SK-N-SH (cell line): ENCODE measurements at regions not wholly inside any gene's neighbourhood (a gene's known extent, or its start where the extent isn't known, plus 50 kb on each side); places are given as distances from the start of the nearest gene placed in this dataset.

Experiments
- CTCF ChIP-seq: fragments of 200-600 bp; sonication (generic); IDR thresholded peaks from 2 replicates; pipeline ENCODE4 v1.6.1; 2017; ENCODE audit warnings: antibody characterized with exemption, mild to moderate bottlenecking, moderate library complexity
- EP300 ChIP-seq, 2 experiments: IDR thresholded peaks; 2 replicates each; pipeline versions ENCODE4 v1.4.0 to v1.6.1; 2012; ENCODE audit warnings: borderline replicate concordance in 1 of 2, low read depth in 1 of 2, low read length in 1 of 2
- FOXJ3 ChIP-seq: sonication (generic); formaldehyde crosslinking; IDR thresholded peaks from 2 replicates; pipeline ENCODE4 v1.5.1; 2020; ENCODE audit warnings: mild to moderate bottlenecking, missing genetic modification reagents
- GABPA ChIP-seq: IDR thresholded peaks from 2 replicates; pipeline ENCODE4 v1.4.0; 2012; ENCODE audit warnings: low read depth, mild to moderate bottlenecking
- MAX ChIP-seq: IDR thresholded peaks from 2 replicates; pipeline ENCODE4 v1.4.0; 2012; ENCODE audit warnings: low read depth
- NFIC ChIP-seq: IDR thresholded peaks from 2 replicates; pipeline ENCODE4 v1.4.0; 2012; ENCODE audit warnings: borderline replicate concordance
- POLR2AphosphoS5 ChIP-seq: IDR thresholded peaks from 2 replicates; pipeline ENCODE4 v1.6.1; 2012; ENCODE audit warnings: low read depth, low read length
- SIN3A ChIP-seq: IDR thresholded peaks from 2 replicates; pipeline ENCODE4 v1.6.1; 2012; ENCODE audit warnings: low read depth, mild to moderate bottlenecking, low read length, moderate library complexity, borderline replicate concordance
- SMC3 ChIP-seq: IDR thresholded peaks from 2 replicates; pipeline ENCODE4 v1.6.1; 2012; ENCODE audit warnings: low read depth, low read length, improper control_type of control experiment
- TEAD4 ChIP-seq: IDR thresholded peaks from 2 replicates; pipeline ENCODE4 v1.4.0; 2012; ENCODE audit warnings: mild to moderate bottlenecking, borderline replicate concordance; ENCODE audit not compliant: insufficient read depth
- USF2 ChIP-seq: fragments of 150-350 bp; IDR thresholded peaks from 2 replicates; pipeline ENCODE4 v1.6.1; 2017; ENCODE audit warnings: antibody characterized with exemption, low read length, low read depth, borderline replicate concordance
- TF ChIP-seq, protein P1 (sequence below): IDR thresholded peaks from 2 replicates; pipeline ENCODE4 v1.4.0; 2012; ENCODE audit warnings: low read depth, borderline replicate concordance

DNA sequence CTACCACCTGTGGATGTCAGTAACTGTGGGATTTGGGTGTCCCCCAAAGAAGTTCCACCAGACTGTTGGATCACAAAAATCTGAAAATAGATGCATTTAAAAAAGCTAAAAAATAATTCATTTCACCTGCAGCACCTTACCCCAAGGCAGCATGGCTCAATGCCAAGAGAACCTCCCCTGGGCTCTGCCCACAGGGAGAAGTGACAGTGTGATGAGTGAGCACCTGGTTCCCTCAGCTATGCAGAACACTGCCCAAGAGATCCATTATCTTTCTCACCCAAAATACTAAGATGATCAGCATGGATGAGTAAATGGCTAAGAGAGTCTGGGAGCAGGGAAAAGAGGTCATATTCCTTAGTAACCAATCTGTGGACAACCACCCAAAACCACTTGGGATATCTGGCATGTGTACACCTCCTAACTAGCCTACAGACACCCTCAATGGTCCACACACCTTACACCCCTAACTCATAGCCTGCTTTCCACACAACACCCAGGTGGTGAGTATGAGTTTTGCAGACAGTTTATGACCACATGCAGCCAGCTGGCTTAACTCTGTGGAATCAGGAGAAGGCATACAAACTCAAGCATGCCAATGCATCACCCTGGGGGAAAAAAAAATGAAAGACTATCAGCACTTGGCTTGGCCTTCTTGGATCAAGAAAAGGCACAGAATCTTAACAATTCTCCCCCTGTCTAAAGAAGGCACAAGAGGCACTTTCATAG is 416.5 kb upstream of the SMIM31 start:
- TF ChIP-seq SMC3 = no peak
- TF ChIP-seq CTCF = no peak
- TF ChIP-seq POLR2AphosphoS5 = no peak
- TF ChIP-seq EP300 (IDR thresholded peaks at IDR 0.05; ENCODE audit: borderline replicate concordance in 1 of 2, low read depth in 1 of 2, low read length in 1 of 2) = no peak
- TF ChIP-seq, protein P1, sequence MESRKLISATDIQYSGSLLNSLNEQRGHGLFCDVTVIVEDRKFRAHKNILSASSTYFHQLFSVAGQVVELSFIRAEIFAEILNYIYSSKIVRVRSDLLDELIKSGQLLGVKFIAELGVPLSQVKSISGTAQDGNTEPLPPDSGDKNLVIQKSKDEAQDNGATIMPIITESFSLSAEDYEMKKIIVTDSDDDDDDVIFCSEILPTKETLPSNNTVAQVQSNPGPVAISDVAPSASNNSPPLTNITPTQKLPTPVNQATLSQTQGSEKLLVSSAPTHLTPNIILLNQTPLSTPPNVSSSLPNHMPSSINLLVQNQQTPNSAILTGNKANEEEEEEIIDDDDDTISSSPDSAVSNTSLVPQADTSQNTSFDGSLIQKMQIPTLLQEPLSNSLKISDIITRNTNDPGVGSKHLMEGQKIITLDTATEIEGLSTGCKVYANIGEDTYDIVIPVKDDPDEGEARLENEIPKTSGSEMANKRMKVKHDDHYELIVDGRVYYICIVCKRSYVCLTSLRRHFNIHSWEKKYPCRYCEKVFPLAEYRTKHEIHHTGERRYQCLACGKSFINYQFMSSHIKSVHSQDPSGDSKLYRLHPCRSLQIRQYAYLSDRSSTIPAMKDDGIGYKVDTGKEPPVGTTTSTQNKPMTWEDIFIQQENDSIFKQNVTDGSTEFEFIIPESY = no peak
- TF ChIP-seq SIN3A = no peak
- TF ChIP-seq FOXJ3 (CRISPR knock-in tag) = no peak
- no peak for TF ChIP-seq TEAD4
- no peak for TF ChIP-seq USF2
- TF ChIP-seq GABPA = no peak
- no peak for TF ChIP-seq NFIC
- TF ChIP-seq MAX = no peak
